NCI-H146 treated with DMSO at 0.1 percent for 48 hours (cell line): ENCODE measurements at regions not wholly inside any gene's neighbourhood (a gene's known extent, or its start where the extent isn't known, plus 50 kb on each side); places are given as distances from the start of the nearest gene placed in this dataset.

ENCODE experiments used
- DNase-seq: peaks from one replicate; lab custom pipeline; 2025; ENCODE audit not compliant: unreplicated experiment; lab: John Stamatoyannopoulos, UW

DNA sequence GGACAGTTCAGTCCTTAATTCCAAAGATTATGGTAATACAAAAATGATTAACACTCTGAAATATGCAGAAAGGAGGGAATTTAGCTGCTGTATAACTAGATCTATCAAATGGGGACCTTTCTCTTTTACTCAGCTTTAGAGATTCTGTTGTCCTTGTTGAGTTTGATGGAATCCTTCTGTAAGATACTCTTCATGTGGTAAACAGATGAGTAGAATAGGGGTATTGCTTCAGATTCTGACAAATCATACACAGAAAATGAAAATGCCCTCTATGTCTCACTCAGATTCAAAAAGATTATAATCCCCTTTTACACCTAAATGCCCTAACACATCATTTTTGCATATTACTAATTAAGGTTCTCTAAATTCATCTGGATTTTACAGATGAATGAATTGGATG, 50.7 kb downstream of the ARHGAP35 start:
- DNase-seq: no peak

- DNase-seq: no peak
These were observed 52.5 kb downstream of the ARHGAP35 start for GRCh38 chr19:46913198-46913851.

GRCh38 chr19:46913852-46914430, 53.1 kb downstream of the ARHGAP35 start:
- DNase-seq: no peak

DNA sequence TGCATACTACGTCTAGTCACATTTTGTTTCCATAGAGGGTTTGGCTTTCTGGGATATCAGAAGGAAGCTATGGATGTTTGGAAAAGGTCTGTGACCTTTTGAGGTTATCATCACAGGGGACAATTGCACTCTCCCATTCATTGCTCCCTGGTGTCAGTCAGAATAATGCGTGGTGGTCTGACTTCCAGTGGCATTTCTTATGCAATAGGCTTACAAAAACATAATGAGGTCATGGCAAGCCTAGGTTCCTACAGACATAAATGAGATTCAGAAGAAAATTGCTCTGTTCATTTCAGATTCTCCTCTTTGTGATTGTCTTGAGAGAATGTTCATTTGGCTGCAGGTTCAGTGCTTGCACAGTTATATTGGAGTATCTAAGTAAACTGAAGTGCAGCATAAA, 54.6 kb downstream of the ARHGAP35 start:
- DNase-seq: no peak

GRCh38 chr19:46917002-46917401, 56.2 kb downstream of the ARHGAP35 start:
- no peak for DNase-seq

GRCh38 chr19:46919324-46919723, 58.5 kb downstream of the ARHGAP35 start:
- DNase-seq: no peak

DNA sequence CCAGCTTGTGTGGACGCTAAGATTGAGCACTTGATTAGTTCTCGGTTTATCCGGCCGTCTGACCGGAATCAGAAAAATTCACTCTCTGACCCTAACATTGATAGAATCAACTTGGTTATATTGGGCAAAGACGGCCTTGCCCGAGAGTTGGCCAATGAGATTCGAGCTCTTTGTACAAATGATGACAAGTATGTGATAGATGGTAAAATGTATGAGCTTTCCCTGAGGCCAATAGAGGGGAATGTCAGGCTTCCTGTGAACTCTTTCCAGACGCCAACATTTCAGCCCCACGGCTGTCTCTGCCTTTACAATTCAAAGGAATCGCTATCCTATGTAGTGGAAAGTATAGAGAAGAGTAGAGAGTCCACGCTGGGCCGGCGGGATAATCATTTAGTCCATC, 59.6 kb downstream of the ARHGAP35 start:
- DNase-seq: no peak

- no peak for DNase-seq
These were observed 60.3 kb downstream of the ARHGAP35 start for GRCh38 chr19:46921071-46921470.

- DNase-seq: no peak
These were observed 61.7 kb downstream of the ARHGAP35 start for GRCh38 chr19:46922465-46922864.

DNA sequence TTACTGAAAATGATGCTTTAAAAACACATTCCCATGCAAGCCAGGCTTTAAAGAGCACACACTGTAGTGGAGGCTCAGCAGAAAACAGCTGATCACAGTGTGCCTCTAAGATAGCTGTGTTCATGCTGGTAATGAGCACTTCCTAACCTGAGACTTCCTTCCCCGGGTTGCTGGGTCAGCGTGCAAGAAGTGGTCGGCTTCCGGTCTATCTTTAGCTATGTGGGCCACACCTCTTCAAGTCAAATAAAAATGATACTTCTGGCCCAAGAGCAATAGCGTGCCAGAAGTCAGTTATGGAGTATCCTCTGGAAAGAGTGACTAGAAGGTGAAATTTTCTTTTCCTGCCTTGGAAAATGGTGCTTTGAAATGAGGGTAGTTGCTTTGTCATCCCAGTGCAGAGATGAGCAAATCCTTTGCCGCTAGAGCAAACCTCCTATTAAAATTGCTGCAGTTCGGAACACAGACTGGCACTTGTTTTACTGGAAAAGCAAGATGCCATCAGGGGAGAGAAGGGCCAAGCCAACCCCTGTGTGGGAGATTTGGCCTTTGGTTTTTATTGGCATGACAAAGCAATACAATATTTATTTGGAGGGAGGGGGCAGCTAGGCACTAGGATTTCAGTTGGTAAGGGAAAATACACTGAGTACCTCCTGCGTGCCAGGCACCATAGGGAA, 64.2 kb downstream of the ARHGAP35 start:
- DNase-seq: no peak

DNA sequence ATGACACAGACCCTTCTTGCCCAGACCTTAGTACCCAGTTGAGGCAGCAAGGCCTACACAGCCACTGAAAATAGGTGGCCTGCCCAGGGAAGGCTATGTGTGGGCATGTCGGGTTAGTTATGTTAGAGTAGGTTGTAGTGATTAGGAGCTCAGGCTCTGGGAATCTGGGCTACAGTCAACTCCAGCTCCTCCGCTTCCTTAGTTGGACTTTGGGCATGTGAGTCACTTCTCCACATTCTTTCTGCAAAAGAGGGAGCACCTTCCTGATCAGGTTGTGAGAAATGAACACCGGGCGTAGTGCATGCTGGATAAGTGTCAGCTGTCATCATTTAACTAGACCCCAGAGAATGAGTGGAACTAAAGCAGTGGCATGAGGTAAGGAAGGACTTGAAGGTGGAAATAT, 64.8 kb downstream of the ARHGAP35 start:
- no peak for DNase-seq

DNA sequence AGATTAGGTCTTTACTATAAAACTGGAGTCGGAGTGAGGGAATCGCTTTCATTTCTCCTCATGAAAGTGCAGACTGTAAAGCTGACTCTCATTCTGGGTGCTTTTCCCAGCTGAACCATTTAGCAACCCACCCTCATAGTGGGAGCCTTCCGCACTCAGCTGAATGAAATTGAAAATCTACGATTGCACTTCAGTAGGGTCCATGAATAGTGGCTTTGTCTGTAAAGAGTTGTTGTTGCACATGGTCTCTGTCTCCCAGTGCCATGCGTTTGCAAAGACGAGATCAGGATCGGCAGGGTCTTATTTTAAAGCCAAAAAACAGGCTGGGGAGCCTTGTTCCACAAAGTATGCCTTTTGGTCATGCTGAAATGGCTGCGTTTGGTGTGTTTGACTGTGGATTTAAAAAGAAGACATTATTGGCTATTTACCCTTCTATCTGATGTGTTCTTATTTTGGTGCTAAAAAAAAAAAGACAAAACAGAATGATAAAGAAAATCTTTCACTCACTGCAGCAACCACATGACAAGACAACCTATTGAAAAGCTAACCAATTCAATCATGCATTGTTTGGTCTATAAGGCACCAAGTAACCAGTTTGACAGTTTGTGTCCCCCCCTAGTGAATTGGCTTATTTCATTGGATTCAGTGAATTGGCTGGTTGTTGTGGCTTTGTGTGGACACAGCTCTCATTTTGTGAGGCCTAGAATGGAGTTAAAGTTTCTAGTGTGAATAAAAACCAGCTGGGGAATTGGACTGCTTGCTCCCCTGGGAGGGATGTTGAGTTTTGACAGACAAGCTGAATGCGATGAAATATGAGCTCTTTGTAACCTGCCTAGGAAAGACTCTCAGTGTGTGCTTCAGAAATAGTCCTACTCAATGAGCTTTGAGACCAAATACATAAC, 65.6 kb downstream of the ARHGAP35 start:
- no peak for DNase-seq

DNA sequence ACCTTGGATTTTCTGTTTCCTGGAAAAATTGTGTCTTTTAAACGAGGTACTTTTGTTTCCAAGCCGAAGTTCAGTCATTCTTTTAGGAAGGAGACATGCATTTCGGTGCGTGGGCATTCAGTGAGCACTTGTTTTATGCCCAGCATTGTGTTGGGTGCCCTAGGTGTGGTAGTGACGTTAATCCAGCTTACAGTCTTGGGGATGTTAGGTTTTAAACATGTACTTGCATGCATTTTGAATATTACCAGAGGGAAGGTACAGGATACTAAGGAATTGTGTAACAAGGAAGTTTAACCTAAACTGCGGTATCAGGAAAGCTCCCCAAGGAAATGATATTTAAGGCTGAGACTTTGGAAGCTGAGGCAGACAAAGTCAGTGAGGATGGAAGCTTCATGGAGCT, 66.3 kb downstream of the ARHGAP35 start:
- no peak for DNase-seq

- no peak for DNase-seq
These were observed 67.1 kb downstream of the ARHGAP35 start for GRCh38 chr19:46927893-46928292.

GRCh38 chr19:46928951-46929350, 68.2 kb downstream of the ARHGAP35 start:
- no peak for DNase-seq

DNA sequence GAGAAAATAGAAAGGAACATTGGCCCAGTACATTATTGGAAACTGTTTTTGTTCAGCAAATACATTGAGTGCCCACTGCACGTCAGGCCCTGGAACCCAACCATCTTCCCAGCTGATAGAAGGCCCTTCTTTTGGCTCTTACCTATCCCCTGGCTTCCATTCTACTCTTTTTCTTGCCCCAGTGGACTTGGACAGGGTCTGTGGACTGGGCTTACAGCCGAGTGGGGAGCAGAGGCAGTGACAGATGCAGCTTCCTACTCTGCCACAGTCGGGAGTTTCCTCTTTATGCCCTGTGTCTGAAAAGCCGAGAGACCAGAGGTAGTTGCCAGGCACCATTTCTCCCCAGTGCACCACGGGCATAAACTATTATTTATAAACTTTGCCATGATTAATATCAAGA, 70.4 kb downstream of the ARHGAP35 start:
- no peak for DNase-seq

DNA sequence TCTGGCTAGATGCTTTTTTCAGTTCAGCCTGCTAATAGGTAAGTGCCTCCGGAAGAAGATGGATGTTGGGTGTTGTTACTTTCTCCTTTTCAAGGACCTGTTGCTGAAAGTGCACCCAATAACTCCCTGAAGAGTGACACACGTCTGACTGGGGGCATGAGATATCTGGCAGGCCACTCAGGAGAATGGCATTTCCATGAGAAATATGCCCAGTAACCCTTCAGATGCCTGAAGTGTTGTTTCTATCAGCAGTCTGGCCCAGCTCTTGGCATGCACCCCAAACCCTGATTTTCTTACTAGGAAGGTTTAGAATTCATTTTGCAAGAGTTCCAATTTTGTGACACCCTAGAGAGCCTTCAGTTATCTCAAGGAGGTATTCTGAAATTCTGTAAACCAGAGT, 71.5 kb downstream of the ARHGAP35 start:
- no peak for DNase-seq

- DNase-seq: no peak
These were observed 74.4 kb downstream of the ARHGAP35 start for GRCh38 chr19:46935066-46935663.

DNA sequence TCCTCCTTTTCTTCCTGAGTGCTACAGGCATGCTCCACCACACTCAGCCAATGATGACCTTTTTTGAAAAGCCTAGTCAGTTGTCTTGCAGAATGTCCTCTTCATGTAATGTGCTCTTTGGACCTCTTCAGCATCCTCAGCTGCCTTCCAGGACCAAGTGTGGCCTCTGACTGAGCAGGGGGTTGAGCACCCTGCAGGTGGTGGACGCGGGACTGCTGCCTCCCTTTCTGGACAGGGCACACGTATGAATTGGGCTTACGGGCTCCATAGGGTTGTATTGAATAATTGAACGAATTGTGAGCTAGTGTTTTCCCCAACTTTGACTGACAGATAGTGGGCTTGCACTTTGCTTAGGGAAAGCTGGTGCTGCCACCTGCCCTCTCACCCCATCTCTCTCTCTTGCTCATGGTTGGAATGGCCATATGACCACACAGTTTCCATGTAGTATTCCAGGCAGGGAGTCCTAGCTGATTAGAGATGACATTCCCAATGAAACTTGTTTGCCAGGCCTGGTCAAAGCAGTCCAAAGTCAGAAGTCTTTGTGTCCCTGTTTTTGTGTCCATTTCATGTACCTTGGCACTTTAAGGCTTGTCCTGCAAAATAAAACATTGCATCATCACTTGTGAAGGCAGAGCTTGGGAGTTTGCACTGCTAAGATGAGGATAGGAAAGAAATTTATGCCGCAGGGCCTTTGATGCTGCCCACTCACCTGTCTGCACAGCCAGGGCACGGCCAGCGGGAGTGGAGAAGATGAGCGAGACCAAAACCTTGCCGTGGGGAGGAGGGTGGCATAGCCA, 76.3 kb upstream of the NPAS1 start:
- no peak for DNase-seq

- DNase-seq: no peak
These were observed 75.4 kb upstream of the NPAS1 start for GRCh38 chr19:46944123-46944748.
